ENCODE measurements at regions not wholly inside any gene's neighbourhood (a gene's known extent, or its start where the extent isn't known, plus 50 kb on each side); places are given as distances from the start of the nearest gene placed in this dataset.

DNA sequence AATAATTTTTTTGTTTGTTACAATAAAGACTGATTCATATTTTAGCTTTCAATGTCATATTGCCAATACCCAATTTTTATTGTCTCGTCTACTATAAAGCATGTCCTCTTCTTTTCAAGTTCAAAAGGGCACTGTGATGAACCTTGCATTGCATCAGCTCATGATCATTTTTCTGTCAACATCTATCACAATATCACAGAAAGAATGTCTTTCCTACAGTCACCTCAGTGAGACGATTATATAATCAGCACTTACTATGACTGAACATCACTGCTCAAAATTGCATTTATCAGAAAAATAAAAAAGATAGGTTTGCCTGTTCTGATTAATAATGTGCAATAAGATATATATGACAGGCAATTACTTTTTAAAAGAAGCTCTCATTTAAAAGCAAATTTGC lies 228.7 kb upstream of the LRFN5 start:
- WGBS (ENCODE audit: missing lambda C conversion rate) = 3% methylated on average over 2 of the region's 2 CpGs

DNA sequence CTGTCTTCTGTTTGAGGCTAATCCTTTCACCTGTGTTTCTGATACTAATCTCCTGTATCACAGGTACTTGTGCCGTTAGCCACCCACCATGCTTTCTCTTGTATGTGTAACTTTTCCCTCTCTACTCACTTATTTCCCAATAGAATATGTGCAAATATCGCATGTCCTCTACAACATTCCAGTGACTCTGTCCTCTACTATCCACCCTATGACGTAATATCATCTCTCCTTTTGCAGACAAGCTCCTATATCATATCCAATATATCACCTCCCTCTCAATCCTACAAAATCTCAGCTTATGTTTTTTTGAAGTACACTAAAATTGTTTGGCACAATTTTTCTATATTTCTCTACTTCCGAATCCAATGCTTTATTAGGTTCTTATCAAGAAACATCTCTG lies 232.6 kb upstream of the LRFN5 start:
- no peak overlapping the region for H3K4me2 ChIP-seq
- POLR2A ChIA-PET = no interaction called here
- H3K4me3 ChIP-seq = no peak overlapping the region
- H3K4me1 ChIP-seq = no peaks in the 10 kb centered on the region
- no peak for ATAC-seq
- H3K27ac ChIP-seq = no peak overlapping the region
- no peak for DNase-seq (ENCODE audit: low read depth in 1 of 2, low spot score in 1 of 2)
- FAIRE-seq = no peak
- CTCF ChIA-PET = no interaction called here
- 4% methylated on average over 4 of the region's 4 CpGs for WGBS (ENCODE audit: missing lambda C conversion rate)
- no peaks in the 10 kb centered on the region; the same call in 2 of the 3 replicates for H3K9me3 ChIP-seq
- TF ChIP-seq RFX5 (IDR thresholded peaks at IDR 0.05) = no peak
- no peak for TF ChIP-seq POLR2A (IDR thresholded peaks at IDR 0.05; ENCODE audit: low read length)
- TF ChIP-seq HOXA7 (CRISPR knock-in tag; IDR thresholded peaks at IDR 0.05) = no peak
- no peak for TF ChIP-seq CEBPB (IDR thresholded peaks at IDR 0.05)
- TF ChIP-seq, protein P1, sequence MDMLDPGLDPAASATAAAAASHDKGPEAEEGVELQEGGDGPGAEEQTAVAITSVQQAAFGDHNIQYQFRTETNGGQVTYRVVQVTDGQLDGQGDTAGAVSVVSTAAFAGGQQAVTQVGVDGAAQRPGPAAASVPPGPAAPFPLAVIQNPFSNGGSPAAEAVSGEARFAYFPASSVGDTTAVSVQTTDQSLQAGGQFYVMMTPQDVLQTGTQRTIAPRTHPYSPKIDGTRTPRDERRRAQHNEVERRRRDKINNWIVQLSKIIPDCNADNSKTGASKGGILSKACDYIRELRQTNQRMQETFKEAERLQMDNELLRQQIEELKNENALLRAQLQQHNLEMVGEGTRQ (IDR thresholded peaks at IDR 0.05) = no peak
- TF ChIP-seq MAZ (IDR thresholded peaks at IDR 0.05; ENCODE audit: borderline replicate concordance, low read depth, low read length) = no peak
- TF ChIP-seq HDAC2 (IDR thresholded peaks at IDR 0.05) = no peak
- TF ChIP-seq, protein P2, sequence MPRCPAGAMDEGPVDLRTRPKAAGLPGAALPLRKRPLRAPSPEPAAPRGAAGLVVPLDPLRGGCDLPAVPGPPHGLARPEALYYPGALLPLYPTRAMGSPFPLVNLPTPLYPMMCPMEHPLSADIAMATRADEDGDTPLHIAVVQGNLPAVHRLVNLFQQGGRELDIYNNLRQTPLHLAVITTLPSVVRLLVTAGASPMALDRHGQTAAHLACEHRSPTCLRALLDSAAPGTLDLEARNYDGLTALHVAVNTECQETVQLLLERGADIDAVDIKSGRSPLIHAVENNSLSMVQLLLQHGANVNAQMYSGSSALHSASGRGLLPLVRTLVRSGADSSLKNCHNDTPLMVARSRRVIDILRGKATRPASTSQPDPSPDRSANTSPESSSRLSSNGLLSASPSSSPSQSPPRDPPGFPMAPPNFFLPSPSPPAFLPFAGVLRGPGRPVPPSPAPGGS (IDR thresholded peaks at IDR 0.05) = no peak
- no peak for TF ChIP-seq JUN (IDR thresholded peaks at IDR 0.05)
- TF ChIP-seq HOXB13 (CRISPR knock-in tag; IDR thresholded peaks at IDR 0.05; ENCODE audit: low read depth) = no peak
- TF ChIP-seq, protein P3, sequence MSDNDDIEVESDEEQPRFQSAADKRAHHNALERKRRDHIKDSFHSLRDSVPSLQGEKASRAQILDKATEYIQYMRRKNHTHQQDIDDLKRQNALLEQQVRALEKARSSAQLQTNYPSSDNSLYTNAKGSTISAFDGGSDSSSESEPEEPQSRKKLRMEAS (IDR thresholded peaks at IDR 0.05) = no peak
- TF ChIP-seq TFCP2L1 (CRISPR knock-in tag; IDR thresholded peaks at IDR 0.05) = no peak
- TF ChIP-seq EHF (CRISPR knock-in tag; IDR thresholded peaks at IDR 0.05) = no peak
- TF ChIP-seq PHF8 (IDR thresholded peaks at IDR 0.05; ENCODE audit: borderline replicate concordance, low read depth) = no peak
- no peak for TF ChIP-seq NPAS2 (CRISPR knock-in tag; IDR thresholded peaks at IDR 0.05; ENCODE audit: borderline replicate concordance)
- TF ChIP-seq SREBF2 (IDR thresholded peaks at IDR 0.05) = no peak

More for the DNA sequence above, 228.7 kb upstream of the LRFN5 start:
- Histone ChIP-seq H3K4me1 (no peaks in the 10 kb centered on the region), H3K27ac (no peak overlapping the region), H3K4me2 (no peak overlapping the region), H3K9me3 (no peaks in the 10 kb centered on the region; the same call in 2 of the 3 replicates), H3K4me3 (no peak overlapping the region)
- ATAC-seq (no peak), DNase-seq (ENCODE audit: low read depth in 1 of 2, low spot score in 1 of 2) (no peak), FAIRE-seq (no peak)
- POLR2A ChIA-PET = no interaction called here
- TF ChIP-seq FOSL2 (IDR thresholded peaks at IDR 0.05) = no peak
- TF ChIP-seq FOSL2 (CRISPR knock-in tag; IDR thresholded peaks at IDR 0.05) = no peak
- TF ChIP-seq JUN (IDR thresholded peaks at IDR 0.05) = no peak
- TF ChIP-seq RNF2 (IDR thresholded peaks at IDR 0.05; ENCODE audit: borderline replicate concordance, low read depth) = no peak
- TF ChIP-seq TFCP2L1 (CRISPR knock-in tag; IDR thresholded peaks at IDR 0.05) = no peak
- TF ChIP-seq, protein P4, sequence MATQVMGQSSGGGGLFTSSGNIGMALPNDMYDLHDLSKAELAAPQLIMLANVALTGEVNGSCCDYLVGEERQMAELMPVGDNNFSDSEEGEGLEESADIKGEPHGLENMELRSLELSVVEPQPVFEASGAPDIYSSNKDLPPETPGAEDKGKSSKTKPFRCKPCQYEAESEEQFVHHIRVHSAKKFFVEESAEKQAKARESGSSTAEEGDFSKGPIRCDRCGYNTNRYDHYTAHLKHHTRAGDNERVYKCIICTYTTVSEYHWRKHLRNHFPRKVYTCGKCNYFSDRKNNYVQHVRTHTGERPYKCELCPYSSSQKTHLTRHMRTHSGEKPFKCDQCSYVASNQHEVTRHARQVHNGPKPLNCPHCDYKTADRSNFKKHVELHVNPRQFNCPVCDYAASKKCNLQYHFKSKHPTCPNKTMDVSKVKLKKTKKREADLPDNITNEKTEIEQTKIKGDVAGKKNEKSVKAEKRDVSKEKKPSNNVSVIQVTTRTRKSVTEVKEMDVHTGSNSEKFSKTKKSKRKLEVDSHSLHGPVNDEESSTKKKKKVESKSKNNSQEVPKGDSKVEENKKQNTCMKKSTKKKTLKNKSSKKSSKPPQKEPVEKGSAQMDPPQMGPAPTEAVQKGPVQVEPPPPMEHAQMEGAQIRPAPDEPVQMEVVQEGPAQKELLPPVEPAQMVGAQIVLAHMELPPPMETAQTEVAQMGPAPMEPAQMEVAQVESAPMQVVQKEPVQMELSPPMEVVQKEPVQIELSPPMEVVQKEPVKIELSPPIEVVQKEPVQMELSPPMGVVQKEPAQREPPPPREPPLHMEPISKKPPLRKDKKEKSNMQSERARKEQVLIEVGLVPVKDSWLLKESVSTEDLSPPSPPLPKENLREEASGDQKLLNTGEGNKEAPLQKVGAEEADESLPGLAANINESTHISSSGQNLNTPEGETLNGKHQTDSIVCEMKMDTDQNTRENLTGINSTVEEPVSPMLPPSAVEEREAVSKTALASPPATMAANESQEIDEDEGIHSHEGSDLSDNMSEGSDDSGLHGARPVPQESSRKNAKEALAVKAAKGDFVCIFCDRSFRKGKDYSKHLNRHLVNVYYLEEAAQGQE (IDR thresholded peaks at IDR 0.05) = no peak
- TF ChIP-seq, protein P2 (IDR thresholded peaks at IDR 0.05) = no peak
- TF ChIP-seq POLR2AphosphoS2 (conservative IDR thresholded peaks at IDR 0.05; ENCODE audit: low read length) = no peak
- TF ChIP-seq HOXA7 (CRISPR knock-in tag; IDR thresholded peaks at IDR 0.05) = no peak
- TF ChIP-seq, protein P5, sequence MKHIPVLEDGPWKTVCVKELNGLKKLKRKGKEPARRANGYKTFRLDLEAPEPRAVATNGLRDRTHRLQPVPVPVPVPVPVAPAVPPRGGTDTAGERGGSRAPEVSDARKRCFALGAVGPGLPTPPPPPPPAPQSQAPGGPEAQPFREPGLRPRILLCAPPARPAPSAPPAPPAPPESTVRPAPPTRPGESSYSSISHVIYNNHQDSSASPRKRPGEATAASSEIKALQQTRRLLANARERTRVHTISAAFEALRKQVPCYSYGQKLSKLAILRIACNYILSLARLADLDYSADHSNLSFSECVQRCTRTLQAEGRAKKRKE (CRISPR knock-in tag; IDR thresholded peaks at IDR 0.05; ENCODE audit: low read depth) = no peak
- TF ChIP-seq HEYL (CRISPR knock-in tag; IDR thresholded peaks at IDR 0.05) = no peak
- TF ChIP-seq, protein P6, sequence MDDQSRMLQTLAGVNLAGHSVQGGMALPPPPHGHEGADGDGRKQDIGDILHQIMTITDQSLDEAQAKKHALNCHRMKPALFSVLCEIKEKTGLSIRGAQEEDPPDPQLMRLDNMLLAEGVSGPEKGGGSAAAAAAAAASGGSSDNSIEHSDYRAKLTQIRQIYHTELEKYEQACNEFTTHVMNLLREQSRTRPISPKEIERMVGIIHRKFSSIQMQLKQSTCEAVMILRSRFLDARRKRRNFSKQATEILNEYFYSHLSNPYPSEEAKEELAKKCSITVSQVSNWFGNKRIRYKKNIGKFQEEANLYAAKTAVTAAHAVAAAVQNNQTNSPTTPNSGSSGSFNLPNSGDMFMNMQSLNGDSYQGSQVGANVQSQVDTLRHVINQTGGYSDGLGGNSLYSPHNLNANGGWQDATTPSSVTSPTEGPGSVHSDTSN (IDR thresholded peaks at IDR 0.05) = no peak
- no peak for TF ChIP-seq POLR2A (IDR thresholded peaks at IDR 0.05; ENCODE audit: low read length)
- TF ChIP-seq ZSCAN20 (CRISPR knock-in tag; IDR thresholded peaks at IDR 0.05) = no peak
- TF ChIP-seq, protein P3 (IDR thresholded peaks at IDR 0.05) = no peak
- no peak for TF ChIP-seq CBX8 (IDR thresholded peaks at IDR 0.05)
- TF ChIP-seq SMC3 (IDR thresholded peaks at IDR 0.05) = no peak
- no peak for TF ChIP-seq RAD21 (conservative IDR thresholded peaks at IDR 0.05 in 1 of 2, IDR thresholded peaks at IDR 0.05 in 1 of 2)
- no peak for TF ChIP-seq HOXB5 (CRISPR knock-in tag; IDR thresholded peaks at IDR 0.05)
- CTCF ChIA-PET = no interaction called here

All from A549 (cell line).